ENCODE measurements at regions not wholly inside any gene's neighbourhood (a gene's known extent, or its start where the extent isn't known, plus 50 kb on each side); places are given as distances from the start of the nearest gene placed in this dataset.

- peak overlapping the region; percentile 12; the same call in 1 of the 2 replicates for H3K27ac ChIP-seq (ENCODE audit: insufficient read depth, low read length)
- DNase-seq (peak; percentile 41), ATAC-seq (ENCODE audit: low read depth) (peak; percentile 97)
- H2AK5ac ChIP-seq (ENCODE audit: low read depth, low read length), result no peak overlapping the region
- BruUV-seq (replicated peaks), result no TSS peak
- ChIA-PET CTCF (no interaction called here), POLR2A (ENCODE audit: unreplicated experiment) (no interaction called here)
- H3K27me3 ChIP-seq (ENCODE audit: control insufficient read depth, insufficient read depth, low read length), result no peaks in the 10 kb centered on the region
- peak overlapping the region; percentile 62; the same call in 1 of the 2 replicates for H3K18ac ChIP-seq (ENCODE audit: low read depth, low read length)
- no peak overlapping the region for H4K5ac ChIP-seq (ENCODE audit: low read depth, low read length)
- no peaks in the 10 kb centered on the region for H4K20me1 ChIP-seq (ENCODE audit: insufficient read depth, low read length)
- peak overlapping the region; percentile 53 for H2BK15ac ChIP-seq (ENCODE audit: low read depth, low read length)
- peak overlapping the region; percentile 91 for H3K4me2 ChIP-seq (ENCODE audit: low read depth, low read length)
- WGBS, 2 experiments (ENCODE audit: extremely low coverage in 2 of 2, insufficient read length in 1 of 2), result no CpG with 5 or more reads among the region's 7 CpGs
- H3K9me1 ChIP-seq (ENCODE audit: insufficient read depth, low read length), result peaks cover 5% of the 10 kb centered on the region; the same call in 1 of the 2 replicates
- H3K4me1 ChIP-seq (ENCODE audit: control insufficient read depth, insufficient read depth, low read length), result peaks cover 3% of the 10 kb centered on the region
- peak overlapping the region; percentile 36; the same call in 1 of the 2 replicates for H3K56ac ChIP-seq (ENCODE audit: extremely low read depth, insufficient read depth, low read length)
- no peaks in the 10 kb centered on the region for H3K9me3 ChIP-seq (ENCODE audit: control insufficient read depth, insufficient read depth, low read length)
- no peaks in the 10 kb centered on the region for H3K79me1 ChIP-seq (ENCODE audit: low read depth in 1 of 2, low read length in 2 of 2)
- peak overlapping the region; percentile 50 for H3K14ac ChIP-seq (replicated peaks; ENCODE audit: low read depth, low read length)
- peak overlapping the region; percentile 65 for H3K9ac ChIP-seq (ENCODE audit: low read depth, low read length)
- H2BK20ac ChIP-seq (ENCODE audit: low read depth, low read length), result peak overlapping the region; percentile 81
- in situ Hi-C loops (cut with MboI; ENCODE audit: low sequenced_read_pairs) (no loop called here), dilution Hi-C loops (cut with HindIII; ENCODE audit: low sequenced_read_pairs, unreplicated experiment) (no loop called here), intact Hi-C loops (cut with micrococcal nuclease) (no loop called here)
- H4K8ac ChIP-seq (ENCODE audit: low read depth in 2 of 2, low read length in 2 of 2), result peak overlapping the region; percentile 37 to 79; a peak in 3 of 4 replicates
- no peak for TF ChIP-seq ELK1 (IDR thresholded peaks at IDR 0.05; ENCODE audit: borderline replicate concordance, low read depth, low read length)
- TF ChIP-seq FOS (IDR thresholded peaks at IDR 0.05; ENCODE audit: low read depth, low read length), result no peak
- no peak for TF ChIP-seq BHLHE40 (IDR thresholded peaks at IDR 0.05; ENCODE audit: low read depth, low read length)
- no peak for TF ChIP-seq SMC3 (IDR thresholded peaks at IDR 0.05; ENCODE audit: low read depth, low read length)
- TF ChIP-seq NFE2L2 (IDR thresholded peaks at IDR 0.05; ENCODE audit: low read depth, low read length), result no peak
- no peak for TF ChIP-seq USF2 (IDR thresholded peaks at IDR 0.05; ENCODE audit: low read depth, low read length)
- no peak for TF ChIP-seq RCOR1 (IDR thresholded peaks at IDR 0.05; ENCODE audit: insufficient replicate concordance, low read length)
- no peak for TF ChIP-seq MXI1 (IDR thresholded peaks at IDR 0.05; ENCODE audit: borderline replicate concordance, low read depth, low read length)
- TF ChIP-seq POLR2A (IDR thresholded peaks at IDR 0.05; ENCODE audit: low read depth, low read length), result no peak
- no peak for TF ChIP-seq RAD21 (IDR thresholded peaks at IDR 0.05; ENCODE audit: low read length)
- no peak for TF ChIP-seq MAFK (IDR thresholded peaks at IDR 0.05; ENCODE audit: low read depth, low read length)
- TF ChIP-seq MAZ (IDR thresholded peaks at IDR 0.05; ENCODE audit: borderline replicate concordance, low read depth, low read length), result no peak
- TF ChIP-seq RFX5 (IDR thresholded peaks at IDR 0.05; ENCODE audit: low read depth, low read length), result no peak
- TF ChIP-seq CHD1 (IDR thresholded peaks at IDR 0.05; ENCODE audit: low read depth, low read length), result no peak
- no peak overlapping the region for H2AK9ac ChIP-seq (replicated peaks; ENCODE audit: low read depth, low read length, poor library complexity)
- no peaks in the 10 kb centered on the region for H3K36me3 ChIP-seq (ENCODE audit: control insufficient read depth, insufficient read depth, low read length)
- peak overlapping the region; percentile 73; the same call in 1 of the 2 replicates for H3K23ac ChIP-seq (ENCODE audit: low read depth, low read length)
- peak overlapping the region; percentile 86 for H2BK120ac ChIP-seq (ENCODE audit: low read depth, low read length)
- peak overlapping the region; percentile 13 for H2BK5ac ChIP-seq (ENCODE audit: low read depth, low read length, poor library complexity, severe bottlenecking)
- peak overlapping the region; percentile 73; the same call in 1 of the 2 replicates for H3K4ac ChIP-seq (ENCODE audit: low read depth, low read length)
- H3K4me3 ChIP-seq (ENCODE audit: insufficient read depth, low read depth, low read length), result peak overlapping the region; percentile 35
- H4K91ac ChIP-seq (ENCODE audit: insufficient read depth, low read depth, low read length), result peak overlapping the region; percentile 62; the same call in 1 of the 2 replicates
- peak overlapping the region; percentile 90 for H2AFZ ChIP-seq (replicated peaks; ENCODE audit: low read length, poor library complexity)
Observed at GRCh38 chr6:156167016-156167624, 610.1 kb upstream of the ARID1B start.
